ENCODE measurements at regions not wholly inside any gene's neighbourhood (a gene's known extent, or its start where the extent isn't known, plus 50 kb on each side); places are given as distances from the start of the nearest gene placed in this dataset.
"Not testable (repeated sequence)": the region's sequence is repeated elsewhere in the genome, so short reads cannot be mapped to it uniquely, and the experiment has no call there.

DNA sequence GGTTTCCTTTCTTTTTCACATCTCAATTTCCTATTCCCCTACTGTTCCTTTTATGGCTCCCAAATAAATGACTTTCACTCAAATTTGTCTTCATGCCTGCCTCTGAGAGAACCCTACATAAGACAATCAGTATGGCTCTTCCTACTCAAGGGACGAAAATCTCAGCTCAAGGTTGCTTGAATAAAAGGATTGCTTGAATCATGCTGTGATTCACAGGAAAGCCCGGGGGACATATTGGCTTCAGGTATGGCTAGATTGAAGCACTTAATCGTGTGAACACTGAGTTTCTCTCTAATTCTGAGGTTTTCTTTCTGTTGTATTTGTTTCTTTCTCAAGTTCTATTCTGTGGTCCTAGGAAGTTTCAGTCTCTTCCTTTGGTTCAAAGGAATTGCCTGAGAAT lies 140.3 kb upstream of the SULF2 start:
- H3K23ac ChIP-seq (ENCODE audit: low read length in 2 of 2) = no peak overlapping the region
- no peak overlapping the region for H2BK12ac ChIP-seq (ENCODE audit: low read length in 2 of 2)
- no peak overlapping the region for H3K4ac ChIP-seq (ENCODE audit: low read depth in 1 of 2, low read length in 2 of 2)
- H3K27me3 ChIP-seq (ENCODE audit: control insufficient read depth in 1 of 2, insufficient read depth in 1 of 2, low read length in 2 of 2) = peaks cover 4 to 25% of the 10 kb centered on the region in 2 experiments
- no peak overlapping the region for H2BK5ac ChIP-seq (ENCODE audit: low read depth, low read length, poor library complexity, severe bottlenecking)
- H2AK5ac ChIP-seq (ENCODE audit: low read length, severe bottlenecking) = no peak overlapping the region
- no peak overlapping the region for H3K4me2 ChIP-seq (ENCODE audit: low read length, poor library complexity, severe bottlenecking)
- H2BK15ac ChIP-seq (ENCODE audit: low read depth, poor library complexity, severe bottlenecking) = no peak overlapping the region
- H3K79me1 ChIP-seq (replicated peaks; ENCODE audit: low read length, poor library complexity, severe bottlenecking) = no peaks in the 10 kb centered on the region
- DNase-seq = no peak
- H3K9ac ChIP-seq (ENCODE audit: low read length) = no peak overlapping the region
- H4K8ac ChIP-seq (ENCODE audit: low read length) = no peak overlapping the region
- H2AFZ ChIP-seq (ENCODE audit: low read depth, low read length) = no peak overlapping the region
- H3K14ac ChIP-seq (ENCODE audit: low read length in 2 of 2) = no peak overlapping the region
- 85% methylated on average over 3 of the region's 3 CpGs for WGBS
- H3K18ac ChIP-seq (ENCODE audit: low read depth in 1 of 2, low read length in 2 of 2) = no peak overlapping the region
- no peak overlapping the region for H2BK120ac ChIP-seq (ENCODE audit: low read depth, low read length)
- H3K4me1 ChIP-seq (ENCODE audit: control insufficient read depth, insufficient read depth, low read depth, low read length) = peaks cover 8% of the 10 kb centered on the region
- no peak overlapping the region for H3K27ac ChIP-seq (ENCODE audit: low read length, poor library complexity, severe bottlenecking)
- H3K9me3 ChIP-seq (ENCODE audit: control insufficient read depth, low read length) = no peaks in the 10 kb centered on the region
- no peaks in the 10 kb centered on the region for H3K36me3 ChIP-seq (ENCODE audit: control insufficient read depth in 1 of 2, insufficient read depth in 2 of 2, low read depth in 1 of 2, low read length in 2 of 2)
- H3K4me3 ChIP-seq (ENCODE audit: insufficient read depth in 1 of 2, low read depth in 1 of 2, low read length in 2 of 2) = no peak overlapping the region
- H4K91ac ChIP-seq (ENCODE audit: low read length) = no peak overlapping the region

DNA sequence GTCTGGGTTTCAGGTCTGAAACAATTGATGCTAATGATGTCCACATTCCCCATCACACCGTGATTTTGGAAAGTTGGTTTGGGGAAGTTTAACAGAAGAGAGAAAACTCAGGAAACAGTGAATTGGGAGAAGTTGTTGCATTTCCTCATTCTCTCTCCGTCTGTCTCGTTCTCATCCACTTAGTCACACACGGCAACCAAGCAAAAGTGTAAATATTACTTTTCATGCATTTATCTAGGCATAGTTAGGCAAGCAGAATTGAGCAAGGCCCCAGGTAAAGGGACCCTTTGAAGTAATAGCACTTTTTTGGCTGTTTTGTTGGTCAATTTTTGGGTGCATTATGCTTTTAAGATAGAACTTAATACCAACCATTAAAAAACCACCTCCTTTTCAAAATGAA lies 137.0 kb upstream of the SULF2 start:
- Histone ChIP-seq H3K36me3 (ENCODE audit: control insufficient read depth in 1 of 2, insufficient read depth in 2 of 2, low read depth in 1 of 2, low read length in 2 of 2) (no peaks in the 10 kb centered on the region), H2BK5ac (ENCODE audit: low read depth, low read length, poor library complexity, severe bottlenecking) (no peak overlapping the region)

DNA sequence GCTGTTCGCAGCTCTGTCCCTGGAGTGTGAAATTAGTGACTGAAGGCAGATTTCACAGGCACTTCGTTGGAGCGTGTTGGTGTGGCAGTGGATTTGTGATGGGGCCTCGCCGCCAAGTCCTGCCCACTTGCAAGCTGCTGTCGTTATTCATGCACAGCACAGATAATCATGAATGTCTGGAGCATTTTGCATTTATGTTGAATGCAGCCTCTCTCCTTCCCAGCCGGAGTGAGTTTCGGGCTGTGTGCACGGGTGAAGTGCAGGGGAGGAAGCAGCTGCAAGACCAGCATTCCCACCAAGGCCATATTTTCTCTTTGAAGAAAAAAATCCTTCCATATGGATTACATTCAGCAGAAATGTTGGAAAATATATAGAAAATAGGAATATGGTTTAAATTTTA lies 136.5 kb upstream of the SULF2 start:
- not testable (repeated sequence) for H3K36me3 ChIP-seq (ENCODE audit: control insufficient read depth in 1 of 2, insufficient read depth in 2 of 2, low read depth in 1 of 2, low read length in 2 of 2); H3K4ac ChIP-seq (ENCODE audit: low read depth in 1 of 2, low read length in 2 of 2); H2BK12ac ChIP-seq (ENCODE audit: low read length in 2 of 2); H4K8ac ChIP-seq (ENCODE audit: low read length); H2AK5ac ChIP-seq (ENCODE audit: low read length, severe bottlenecking); H2AFZ ChIP-seq (ENCODE audit: low read depth, low read length); H2BK15ac ChIP-seq (ENCODE audit: low read depth, poor library complexity, severe bottlenecking); H3K23ac ChIP-seq (ENCODE audit: low read length in 2 of 2); H3K14ac ChIP-seq (ENCODE audit: low read length in 2 of 2); H2BK120ac ChIP-seq (ENCODE audit: low read depth, low read length); DNase-seq; H2BK5ac ChIP-seq (ENCODE audit: low read depth, low read length, poor library complexity, severe bottlenecking); H3K27ac ChIP-seq (ENCODE audit: low read length, poor library complexity, severe bottlenecking); H4K91ac ChIP-seq (ENCODE audit: low read length); H3K18ac ChIP-seq (ENCODE audit: low read depth in 1 of 2, low read length in 2 of 2); H3K4me1 ChIP-seq (ENCODE audit: control insufficient read depth, insufficient read depth, low read depth, low read length); H3K79me1 ChIP-seq (replicated peaks; ENCODE audit: low read length, poor library complexity, severe bottlenecking)
- WGBS = 93% methylated on average over 3 of the region's 9 CpGs
- Histone ChIP-seq H3K4me3 (ENCODE audit: insufficient read depth in 1 of 2, low read depth in 1 of 2, low read length in 2 of 2) (peak overlapping the region in 1 of 2 experiments; percentile 59), H3K27me3 (ENCODE audit: control insufficient read depth in 1 of 2, insufficient read depth in 1 of 2, low read length in 2 of 2) (peaks cover 4 to 25% of the 10 kb centered on the region in 2 experiments), H3K9me3 (ENCODE audit: control insufficient read depth, low read length) (peaks cover 20% of the 10 kb centered on the region), H3K9ac (ENCODE audit: low read length) (peak overlapping the region; percentile 72), H3K4me2 (ENCODE audit: low read length, poor library complexity, severe bottlenecking) (peak overlapping the region; percentile 52)

More for the DNA sequence above, 137.0 kb upstream of the SULF2 start:
- Histone ChIP-seq H3K14ac (ENCODE audit: low read length in 2 of 2) (no peak overlapping the region), H3K4ac (ENCODE audit: low read depth in 1 of 2, low read length in 2 of 2) (no peak overlapping the region), H3K4me1 (ENCODE audit: control insufficient read depth, insufficient read depth, low read depth, low read length) (peaks cover 3% of the 10 kb centered on the region), H2BK120ac (ENCODE audit: low read depth, low read length) (no peak overlapping the region), H2AFZ (ENCODE audit: low read depth, low read length) (no peak overlapping the region), H3K27ac (ENCODE audit: low read length, poor library complexity, severe bottlenecking) (no peak overlapping the region), H3K9ac (ENCODE audit: low read length) (peak overlapping the region; percentile 72), H3K79me1 (replicated peaks; ENCODE audit: low read length, poor library complexity, severe bottlenecking) (no peaks in the 10 kb centered on the region), H3K4me2 (ENCODE audit: low read length, poor library complexity, severe bottlenecking) (no peak overlapping the region), H4K8ac (ENCODE audit: low read length) (no peak overlapping the region), H2AK5ac (ENCODE audit: low read length, severe bottlenecking) (no peak overlapping the region), H2BK12ac (ENCODE audit: low read length in 2 of 2) (no peak overlapping the region), H3K23ac (ENCODE audit: low read length in 2 of 2) (no peak overlapping the region), H4K91ac (ENCODE audit: low read length) (no peak overlapping the region), H3K4me3 (ENCODE audit: insufficient read depth in 1 of 2, low read depth in 1 of 2, low read length in 2 of 2) (peak overlapping the region in 1 of 2 experiments; percentile 59), H2BK15ac (ENCODE audit: low read depth, poor library complexity, severe bottlenecking) (no peak overlapping the region), H3K18ac (ENCODE audit: low read depth in 1 of 2, low read length in 2 of 2) (no peak overlapping the region), H3K27me3 (ENCODE audit: control insufficient read depth in 1 of 2, insufficient read depth in 1 of 2, low read length in 2 of 2) (peaks cover 4 to 25% of the 10 kb centered on the region in 2 experiments), H3K9me3 (ENCODE audit: control insufficient read depth, low read length) (peaks cover 16% of the 10 kb centered on the region)
- WGBS = no CpG with 5 or more reads among the region's 4 CpGs
- peak; percentile 25 for DNase-seq

DNA sequence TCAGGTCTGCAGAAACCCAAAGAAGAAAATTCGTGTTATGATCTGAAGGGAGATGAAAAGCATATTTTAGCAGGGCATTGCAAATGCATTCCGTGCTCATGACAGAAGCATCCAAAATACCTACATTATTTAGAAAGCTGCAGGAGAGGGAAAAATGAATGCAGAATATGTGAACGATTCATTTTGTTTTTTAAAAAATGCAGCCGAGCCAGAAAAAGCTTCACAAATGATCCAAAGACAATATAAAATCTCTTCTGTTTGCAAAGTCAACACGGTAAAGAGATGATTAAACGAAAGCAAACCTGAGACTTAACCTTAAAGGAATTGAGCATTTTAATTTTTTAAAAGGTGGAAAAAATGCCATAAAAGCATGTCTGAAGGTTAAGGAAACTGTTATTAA lies 136.1 kb upstream of the SULF2 start:
- Histone ChIP-seq H2BK120ac (ENCODE audit: low read depth, low read length) (no peak overlapping the region), H3K4ac (ENCODE audit: low read depth in 1 of 2, low read length in 2 of 2) (no peak overlapping the region), H2AFZ (ENCODE audit: low read depth, low read length) (no peak overlapping the region), H2AK5ac (ENCODE audit: low read length, severe bottlenecking) (no peak overlapping the region), H3K9me3 (ENCODE audit: control insufficient read depth, low read length) (peaks cover 24% of the 10 kb centered on the region), H3K4me1 (ENCODE audit: control insufficient read depth, insufficient read depth, low read depth, low read length) (peaks cover 3% of the 10 kb centered on the region), H3K79me1 (replicated peaks; ENCODE audit: low read length, poor library complexity, severe bottlenecking) (no peaks in the 10 kb centered on the region), H2BK5ac (ENCODE audit: low read depth, low read length, poor library complexity, severe bottlenecking) (no peak overlapping the region), H3K14ac (ENCODE audit: low read length in 2 of 2) (no peak overlapping the region), H3K4me2 (ENCODE audit: low read length, poor library complexity, severe bottlenecking) (no peak overlapping the region), H3K27ac (ENCODE audit: low read length, poor library complexity, severe bottlenecking) (no peak overlapping the region), H2BK12ac (ENCODE audit: low read length in 2 of 2) (no peak overlapping the region), H3K27me3 (ENCODE audit: control insufficient read depth in 1 of 2, insufficient read depth in 1 of 2, low read length in 2 of 2) (peaks cover 4 to 25% of the 10 kb centered on the region in 2 experiments), H3K9ac (ENCODE audit: low read length) (peak overlapping the region; percentile 72), H4K91ac (ENCODE audit: low read length) (no peak overlapping the region), H3K36me3 (ENCODE audit: control insufficient read depth in 1 of 2, insufficient read depth in 2 of 2, low read depth in 1 of 2, low read length in 2 of 2) (no peaks in the 10 kb centered on the region), H3K23ac (ENCODE audit: low read length in 2 of 2) (no peak overlapping the region), H4K8ac (ENCODE audit: low read length) (no peak overlapping the region), H3K4me3 (ENCODE audit: insufficient read depth in 1 of 2, low read depth in 1 of 2, low read length in 2 of 2) (peak overlapping the region in 1 of 2 experiments; percentile 59), H3K18ac (ENCODE audit: low read depth in 1 of 2, low read length in 2 of 2) (no peak overlapping the region), H2BK15ac (ENCODE audit: low read depth, poor library complexity, severe bottlenecking) (no peak overlapping the region)
- no peak for DNase-seq
- WGBS = 85% methylated on average over 4 of the region's 6 CpGs
